Loucy (cell line): ENCODE measurements at regions not wholly inside any gene's neighbourhood (a gene's known extent, or its start where the extent isn't known, plus 50 kb on each side); places are given as distances from the start of the nearest gene placed in this dataset.

Experiments used
- H2AFZ ChIP-seq: fragments of 200-600 bp; sonication (generic); 2 replicates; pipeline ENCODE4 v1.6.0; 2016; ENCODE audit warnings: antibody characterized with exemption, mild to moderate bottlenecking, low read length, moderate library complexity
- H3F3A ChIP-seq: fragments of 200-600 bp; 2 replicates; pipeline ENCODE4 v1.6.0; 2016; ENCODE audit warnings: antibody characterized with exemption, low read depth, mild to moderate bottlenecking
- H3K27me3 ChIP-seq: fragments of 200-600 bp; sonication (generic); 2 replicates; pipeline ENCODE4 v1.6.1; 2014; ENCODE audit warnings: low read length, mild to moderate bottlenecking; ENCODE audit not compliant: insufficient read depth, poor library complexity, severe bottlenecking
- H3K36me3 ChIP-seq: fragments of 200-600 bp; sonication (generic); 2 replicates; pipeline ENCODE4 v1.6.1; 2016; ENCODE audit warnings: low read length; ENCODE audit not compliant: insufficient read depth
- H3K4me1 ChIP-seq: fragments of 200-600 bp; sonication (generic); 2 replicates; pipeline ENCODE4 v1.5.1; 2014; ENCODE audit warnings: low read length, mild to moderate bottlenecking; ENCODE audit not compliant: insufficient read depth, poor library complexity, severe bottlenecking
- H3K4me2 ChIP-seq: fragments of 200-600 bp; sonication (generic); 2 replicates; pipeline ENCODE4 v1.6.0; 2014; ENCODE audit warnings: antibody characterized with exemption, low read length, low read depth, mild to moderate bottlenecking; ENCODE audit not compliant: poor library complexity, severe bottlenecking
- H3K4me3 ChIP-seq: fragments of 200-600 bp; sonication (generic); 2 replicates; pipeline ENCODE4 v1.5.1; 2014; ENCODE audit warnings: low read length, mild to moderate bottlenecking, mixed read lengths; ENCODE audit not compliant: poor library complexity, severe bottlenecking
- H3K79me2 ChIP-seq: fragments of 200-600 bp; sonication (generic); 2 replicates; pipeline ENCODE4 v1.6.1; 2014; ENCODE audit warnings: low read length; ENCODE audit not compliant: insufficient read depth
- H3K9ac ChIP-seq: fragments of 200-600 bp; sonication (generic); 2 replicates; pipeline ENCODE4 v1.6.0; 2014; ENCODE audit warnings: mild to moderate bottlenecking, low read depth, low read length, moderate library complexity; ENCODE audit not compliant: poor library complexity, severe bottlenecking
- H3K9me2 ChIP-seq: fragments of 200-600 bp; sonication (generic); replicated peaks from 2 replicates; pipeline ENCODE4 v1.6.1; 2016; ENCODE audit warnings: low read depth, low read length, mixed read lengths
- H3K9me3 ChIP-seq: fragments of 200-600 bp; sonication (generic); 2 replicates; pipeline ENCODE4 v1.6.1; 2014; ENCODE audit warnings: mild to moderate bottlenecking, antibody characterized with exemption, low read length, low read depth; ENCODE audit not compliant: insufficient read depth
- H4K20me1 ChIP-seq: fragments of 200-600 bp; sonication (generic); 2 replicates; pipeline ENCODE4 v1.6.0; 2014; ENCODE audit warnings: antibody characterized with exemption, low read length, mild to moderate bottlenecking; ENCODE audit not compliant: insufficient read depth, poor library complexity, severe bottlenecking
- EZH2phosphoT487 ChIP-seq: fragments of 200-600 bp; IDR thresholded peaks from 2 replicates; pipeline ENCODE4 v1.6.1; 2018; ENCODE audit warnings: antibody characterized with exemption, mild to moderate bottlenecking, moderate library complexity, borderline replicate concordance
- TF ChIP-seq, protein P1 (sequence below): fragments of 200-600 bp; sonication (generic); conservative IDR thresholded peaks from 2 replicates; pipeline ENCODE4 v1.5.1; 2014; ENCODE audit warnings: mild to moderate bottlenecking, antibody characterized with exemption, low read length

DNA sequence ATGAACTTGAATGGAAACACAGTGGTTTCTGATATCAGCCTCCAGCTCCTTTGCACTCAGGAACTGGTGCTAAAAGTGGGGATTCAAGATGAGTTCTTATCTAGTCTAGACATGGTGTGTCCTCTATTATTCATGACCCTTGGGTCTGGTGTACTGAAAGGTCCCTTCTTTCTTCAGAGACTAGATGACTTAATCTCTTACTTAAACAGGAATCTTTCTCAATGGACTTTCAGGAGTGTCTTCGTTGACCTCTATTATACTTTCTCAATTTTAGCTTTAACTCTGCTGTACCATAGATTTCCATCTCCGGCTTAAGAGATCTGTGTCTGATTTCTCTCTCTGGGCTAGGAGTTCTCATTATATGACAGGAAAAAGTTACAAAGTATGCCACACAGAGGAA is 83.5 kb upstream of the INHBA start:
- no peaks in the 10 kb centered on the region for H3K27me3 ChIP-seq
- H3K9ac ChIP-seq, result no peak overlapping the region
- TF ChIP-seq, protein P1, sequence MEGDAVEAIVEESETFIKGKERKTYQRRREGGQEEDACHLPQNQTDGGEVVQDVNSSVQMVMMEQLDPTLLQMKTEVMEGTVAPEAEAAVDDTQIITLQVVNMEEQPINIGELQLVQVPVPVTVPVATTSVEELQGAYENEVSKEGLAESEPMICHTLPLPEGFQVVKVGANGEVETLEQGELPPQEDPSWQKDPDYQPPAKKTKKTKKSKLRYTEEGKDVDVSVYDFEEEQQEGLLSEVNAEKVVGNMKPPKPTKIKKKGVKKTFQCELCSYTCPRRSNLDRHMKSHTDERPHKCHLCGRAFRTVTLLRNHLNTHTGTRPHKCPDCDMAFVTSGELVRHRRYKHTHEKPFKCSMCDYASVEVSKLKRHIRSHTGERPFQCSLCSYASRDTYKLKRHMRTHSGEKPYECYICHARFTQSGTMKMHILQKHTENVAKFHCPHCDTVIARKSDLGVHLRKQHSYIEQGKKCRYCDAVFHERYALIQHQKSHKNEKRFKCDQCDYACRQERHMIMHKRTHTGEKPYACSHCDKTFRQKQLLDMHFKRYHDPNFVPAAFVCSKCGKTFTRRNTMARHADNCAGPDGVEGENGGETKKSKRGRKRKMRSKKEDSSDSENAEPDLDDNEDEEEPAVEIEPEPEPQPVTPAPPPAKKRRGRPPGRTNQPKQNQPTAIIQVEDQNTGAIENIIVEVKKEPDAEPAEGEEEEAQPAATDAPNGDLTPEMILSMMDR, result no peak
- no peak for TF ChIP-seq EZH2phosphoT487
- H3K4me1 ChIP-seq, result no peaks in the 10 kb centered on the region
- no peak overlapping the region for H3K4me2 ChIP-seq
- no peaks in the 10 kb centered on the region for H3F3A ChIP-seq
- H2AFZ ChIP-seq, result no peak overlapping the region
- no peaks in the 10 kb centered on the region for H3K9me3 ChIP-seq
- no peak overlapping the region for H3K4me3 ChIP-seq
- H3K79me2 ChIP-seq, result no peaks in the 10 kb centered on the region
- H4K20me1 ChIP-seq, result no peaks in the 10 kb centered on the region
- no peaks in the 10 kb centered on the region for H3K36me3 ChIP-seq
- H3K9me2 ChIP-seq, result no peaks in the 10 kb centered on the region

DNA sequence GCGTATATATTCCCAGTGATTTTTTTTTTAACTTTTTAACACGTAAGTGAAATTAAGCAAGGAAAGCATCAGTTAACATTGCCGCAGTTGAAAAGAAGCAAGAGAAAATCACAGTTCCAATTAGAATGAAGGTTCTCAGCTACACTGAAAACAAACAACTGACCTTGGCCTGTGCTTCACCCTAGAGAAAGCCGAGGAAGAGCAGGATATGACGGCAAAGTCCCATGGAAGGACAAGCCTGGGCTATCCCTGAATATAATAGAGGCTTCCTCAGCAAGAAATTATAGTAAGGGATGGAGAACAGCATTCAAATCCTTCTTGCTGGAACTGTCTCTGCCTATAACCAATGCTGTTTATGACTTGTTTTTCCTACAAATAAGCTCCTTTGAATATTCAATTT is 83.0 kb upstream of the INHBA start:
- no peaks in the 10 kb centered on the region for H3K27me3 ChIP-seq
- no peak overlapping the region for H3K4me3 ChIP-seq
- H3K79me2 ChIP-seq, result no peaks in the 10 kb centered on the region
- H3K9me3 ChIP-seq, result no peaks in the 10 kb centered on the region
- no peaks in the 10 kb centered on the region for H3K4me1 ChIP-seq
- H3K9ac ChIP-seq, result no peak overlapping the region
- H2AFZ ChIP-seq, result no peak overlapping the region
- H3K36me3 ChIP-seq, result no peaks in the 10 kb centered on the region
- H4K20me1 ChIP-seq, result no peaks in the 10 kb centered on the region
- H3K4me2 ChIP-seq, result no peak overlapping the region
- H3F3A ChIP-seq, result no peaks in the 10 kb centered on the region
- TF ChIP-seq EZH2phosphoT487, result no peak
- TF ChIP-seq, protein P1, result no peak
- no peaks in the 10 kb centered on the region for H3K9me2 ChIP-seq

DNA sequence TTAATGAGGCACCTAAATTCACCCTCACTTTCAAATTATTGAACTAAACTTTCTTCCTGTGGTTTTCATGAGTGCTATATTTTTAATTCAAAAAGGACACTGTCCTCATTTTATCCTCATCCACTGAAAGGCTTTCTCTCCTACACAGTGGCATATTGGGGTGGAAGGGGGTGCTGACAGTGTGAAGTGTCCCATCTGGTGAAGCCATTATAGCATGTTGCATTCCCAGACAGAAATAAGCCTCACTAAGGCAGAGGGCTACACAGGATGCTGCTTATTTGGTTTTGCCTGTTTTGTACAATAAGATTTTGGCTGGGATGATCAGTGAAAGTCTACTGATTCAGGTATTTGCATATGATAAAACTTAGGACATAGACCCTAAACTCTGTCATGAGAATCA is 82.4 kb upstream of the INHBA start:
- H3K9me2 ChIP-seq, result no peaks in the 10 kb centered on the region
- no peak overlapping the region for H3K9ac ChIP-seq
- H3K36me3 ChIP-seq, result no peaks in the 10 kb centered on the region
- no peaks in the 10 kb centered on the region for H3K4me1 ChIP-seq
- no peaks in the 10 kb centered on the region for H3K27me3 ChIP-seq
- H2AFZ ChIP-seq, result no peak overlapping the region
- no peak for TF ChIP-seq EZH2phosphoT487
- TF ChIP-seq, protein P1, result no peak
- H3F3A ChIP-seq, result no peaks in the 10 kb centered on the region
- H3K4me3 ChIP-seq, result no peak overlapping the region
- H3K4me2 ChIP-seq, result no peak overlapping the region
- no peaks in the 10 kb centered on the region for H3K9me3 ChIP-seq
- H3K79me2 ChIP-seq, result no peaks in the 10 kb centered on the region
- no peaks in the 10 kb centered on the region for H4K20me1 ChIP-seq
